OCI-LY3 (cell line): ENCODE measurements at regions not wholly inside any gene's neighbourhood (a gene's known extent, or its start where the extent isn't known, plus 50 kb on each side); places are given as distances from the start of the nearest gene placed in this dataset.

Experiments
- H2AFZ ChIP-seq: fragments of 200-600, 300-600 bp; shearing (Covaris generic); 2 replicates; pipeline ENCODE4 v1.6.0; 2014; ENCODE audit warnings: antibody characterized with exemption, low read depth, low read length
- H3K27ac ChIP-seq: fragments of 200-600, 300-600 bp; sonication (generic); 2 replicates; pipeline ENCODE4 v1.5.1; 2014; ENCODE audit warnings: mild to moderate bottlenecking, low read length, moderate library complexity, mixed read lengths
- H3K27me3 ChIP-seq: fragments of 200-600, 300-600 bp; sonication (generic); 2 replicates; pipeline ENCODE4 v1.6.1; 2014; ENCODE audit warnings: low read depth, low read length, mixed read lengths
- H3K36me3 ChIP-seq: fragments of 200-600, 300-600 bp; sonication (generic); replicated peaks from 2 replicates; pipeline ENCODE3; 2014; ENCODE audit warnings: low read depth, low read length, mixed read lengths
- H3K4me1 ChIP-seq: fragments of 300-600, 200-600 bp; sonication (generic); 2 replicates; pipeline ENCODE4 v1.6.1; 2014; ENCODE audit warnings: low read length, mixed read lengths
- H3K4me2 ChIP-seq: fragments of 200-600, 300-600 bp; sonication (generic); 2 replicates; pipeline ENCODE4 v1.6.1; 2014; ENCODE audit warnings: low read length, mixed read lengths
- H3K4me3 ChIP-seq: fragments of 300-600, 200-600 bp; sonication (generic); 2 replicates; pipeline ENCODE4 v1.5.1; 2014; ENCODE audit warnings: antibody characterized with exemption, mild to moderate bottlenecking, low read length, moderate library complexity
- H3K79me2 ChIP-seq: fragments of 300-600, 200-600 bp; shearing (Covaris generic); 2 replicates; pipeline ENCODE4 v1.6.1; 2014; ENCODE audit warnings: mild to moderate bottlenecking, low read length, mixed read lengths
- H3K9ac ChIP-seq: fragments of 300-600, 200-600 bp; shearing (Covaris generic); 2 replicates; pipeline ENCODE4 v1.6.0; 2014; ENCODE audit warnings: mild to moderate bottlenecking, low read length, moderate library complexity
- H3K9me3 ChIP-seq: fragments of 200-600, 300-600 bp; shearing (Covaris generic); 2 replicates; pipeline ENCODE4 v1.6.1; 2014; ENCODE audit warnings: low read length, mixed read lengths; ENCODE audit not compliant: insufficient read depth
- H4K20me1 ChIP-seq: fragments of 200-600, 300-600 bp; sonication (generic); 2 replicates; pipeline ENCODE4 v1.6.1; 2016; ENCODE audit warnings: low read length, mixed read lengths; ENCODE audit not compliant: insufficient read depth
- EZH2phosphoT487 ChIP-seq: fragments of 200-600 bp; shearing (Covaris generic); IDR thresholded peaks from 2 replicates; pipeline ENCODE4 v1.6.1; 2018; ENCODE audit warnings: antibody characterized with exemption, mixed run types, low read depth
- TF ChIP-seq, protein P1 (sequence below): fragments of 200-600, 300-600 bp; sonication (generic); IDR thresholded peaks from 2 replicates; pipeline ENCODE4 v1.5.1; 2014; ENCODE audit warnings: antibody characterized with exemption, low read length, low read depth

DNA sequence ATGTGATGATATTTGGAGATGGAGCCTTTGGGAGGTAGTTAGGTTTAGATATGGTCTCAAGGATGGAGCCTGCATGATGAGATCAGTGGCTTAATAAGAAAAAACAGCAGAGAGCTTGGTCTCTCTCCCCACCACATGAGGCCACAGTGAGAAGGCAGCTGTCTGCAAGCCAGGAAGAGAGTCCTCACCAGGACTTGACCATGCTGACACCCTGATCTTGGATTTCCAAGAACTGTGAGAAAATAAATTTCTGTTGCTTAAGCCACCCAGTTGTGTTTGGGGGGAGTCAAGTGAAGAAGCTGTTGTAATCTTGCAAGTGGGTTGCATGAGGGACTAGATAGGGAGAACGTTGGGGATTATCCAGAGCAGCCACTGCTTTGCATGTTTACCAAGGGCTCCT, 62.3 kb upstream of the TNFAIP8L3 start:
- peaks cover 24% of the 10 kb centered on the region for H3K4me1 ChIP-seq
- no peaks in the 10 kb centered on the region for H3K9me3 ChIP-seq
- H2AFZ ChIP-seq = peak overlapping the region; percentile 52
- no peaks in the 10 kb centered on the region for H3K36me3 ChIP-seq
- H3K4me2 ChIP-seq = peak overlapping the region; percentile 64
- no peaks in the 10 kb centered on the region for H3K27me3 ChIP-seq
- 0 out of 2 replicates have a peak overlapping the region, but pooled peaks have one; percentile 7 for H3K4me3 ChIP-seq
- TF ChIP-seq EZH2phosphoT487 = no peak
- H3K9ac ChIP-seq = peak overlapping the region; percentile 22; the same call in 1 of the 2 replicates
- no peaks in the 10 kb centered on the region for H4K20me1 ChIP-seq
- H3K27ac ChIP-seq = peak overlapping the region; percentile 62
- no peaks in the 10 kb centered on the region for H3K79me2 ChIP-seq

DNA sequence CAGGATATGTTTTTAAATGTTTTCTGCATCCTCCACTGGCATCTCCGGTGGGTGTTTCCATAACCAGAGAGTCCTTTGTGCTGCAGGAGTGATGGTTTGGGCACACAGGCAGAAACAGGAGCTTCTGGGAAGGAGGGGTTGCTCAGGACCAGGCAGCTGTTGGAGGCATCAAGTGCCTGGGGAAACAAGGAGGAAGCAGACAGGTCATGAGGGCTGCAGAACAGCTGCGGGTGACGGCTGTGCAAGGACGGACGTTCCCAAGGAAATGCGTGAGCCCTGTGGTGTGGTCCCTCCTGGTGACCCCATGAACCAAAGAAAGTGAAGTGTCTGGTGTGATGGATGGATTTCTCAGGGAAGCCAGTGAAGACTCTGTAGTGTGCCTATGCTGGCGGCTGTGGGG, 61.2 kb upstream of the TNFAIP8L3 start:
- no peak overlapping the region for H2AFZ ChIP-seq
- TF ChIP-seq EZH2phosphoT487 = no peak
- TF ChIP-seq, protein P1, sequence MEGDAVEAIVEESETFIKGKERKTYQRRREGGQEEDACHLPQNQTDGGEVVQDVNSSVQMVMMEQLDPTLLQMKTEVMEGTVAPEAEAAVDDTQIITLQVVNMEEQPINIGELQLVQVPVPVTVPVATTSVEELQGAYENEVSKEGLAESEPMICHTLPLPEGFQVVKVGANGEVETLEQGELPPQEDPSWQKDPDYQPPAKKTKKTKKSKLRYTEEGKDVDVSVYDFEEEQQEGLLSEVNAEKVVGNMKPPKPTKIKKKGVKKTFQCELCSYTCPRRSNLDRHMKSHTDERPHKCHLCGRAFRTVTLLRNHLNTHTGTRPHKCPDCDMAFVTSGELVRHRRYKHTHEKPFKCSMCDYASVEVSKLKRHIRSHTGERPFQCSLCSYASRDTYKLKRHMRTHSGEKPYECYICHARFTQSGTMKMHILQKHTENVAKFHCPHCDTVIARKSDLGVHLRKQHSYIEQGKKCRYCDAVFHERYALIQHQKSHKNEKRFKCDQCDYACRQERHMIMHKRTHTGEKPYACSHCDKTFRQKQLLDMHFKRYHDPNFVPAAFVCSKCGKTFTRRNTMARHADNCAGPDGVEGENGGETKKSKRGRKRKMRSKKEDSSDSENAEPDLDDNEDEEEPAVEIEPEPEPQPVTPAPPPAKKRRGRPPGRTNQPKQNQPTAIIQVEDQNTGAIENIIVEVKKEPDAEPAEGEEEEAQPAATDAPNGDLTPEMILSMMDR = no peak

DNA sequence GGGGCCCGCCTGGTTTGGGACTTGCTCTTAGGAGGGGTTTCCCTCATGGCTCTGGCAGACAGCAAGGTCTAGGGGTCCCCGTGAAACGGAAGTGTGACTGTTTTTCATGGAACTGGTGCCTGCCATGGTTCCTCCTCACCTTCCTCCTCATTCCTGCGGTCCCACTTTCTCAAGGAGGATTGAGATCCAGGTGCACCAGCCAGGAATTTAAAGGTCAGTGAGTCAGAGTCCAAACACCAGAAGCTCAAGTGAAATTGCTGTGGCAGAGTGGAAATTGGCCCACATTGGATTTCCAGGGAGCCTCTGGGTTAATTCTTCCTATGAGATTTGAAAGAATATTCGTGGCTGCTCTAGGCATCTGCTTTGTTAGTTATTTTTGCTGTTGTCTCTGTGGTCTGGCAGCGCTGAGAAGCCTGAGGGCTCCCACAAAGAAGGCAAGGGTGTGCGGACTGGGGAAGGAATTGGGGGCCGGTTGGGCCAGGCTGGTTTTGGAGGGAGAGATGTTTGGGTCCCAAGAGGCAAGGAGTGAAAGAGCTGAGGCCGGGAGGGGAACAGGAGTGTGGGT, 60.4 kb upstream of the TNFAIP8L3 start:
- Histone ChIP-seq H3K27me3 (no peaks in the 10 kb centered on the region), H3K4me1 (peaks cover 24% of the 10 kb centered on the region), H3K79me2 (no peaks in the 10 kb centered on the region), H3K9ac (no peak overlapping the region), H2AFZ (no peak overlapping the region), H3K36me3 (no peaks in the 10 kb centered on the region), H3K4me3 (no peak overlapping the region), H3K4me2 (no peak overlapping the region), H3K9me3 (no peaks in the 10 kb centered on the region), H4K20me1 (no peaks in the 10 kb centered on the region), H3K27ac (no peak overlapping the region)
- TF ChIP-seq, protein P1 = no peak
- no peak for TF ChIP-seq EZH2phosphoT487

More for the DNA sequence above, 61.2 kb upstream of the TNFAIP8L3 start:
- Histone ChIP-seq H3K4me2 (no peak overlapping the region), H3K79me2 (no peaks in the 10 kb centered on the region), H3K4me1 (peaks cover 24% of the 10 kb centered on the region), H3K9ac (no peak overlapping the region), H4K20me1 (no peaks in the 10 kb centered on the region), H3K27me3 (no peaks in the 10 kb centered on the region), H3K9me3 (no peaks in the 10 kb centered on the region), H3K4me3 (no peak overlapping the region), H3K36me3 (no peaks in the 10 kb centered on the region), H3K27ac (no peak overlapping the region)
